Loucy (cell line): ENCODE measurements at regions not wholly inside any gene's neighbourhood (a gene's known extent, or its start where the extent isn't known, plus 50 kb on each side); places are given as distances from the start of the nearest gene placed in this dataset.

Experiments used
- EZH2phosphoT487 ChIP-seq: fragments of 200-600 bp; IDR thresholded peaks from 2 replicates; pipeline ENCODE4 v1.6.1; 2018; ENCODE audit warnings: antibody characterized with exemption, mild to moderate bottlenecking, moderate library complexity, borderline replicate concordance
- TF ChIP-seq, protein P1 (sequence below): fragments of 200-600 bp; sonication (generic); conservative IDR thresholded peaks from 2 replicates; pipeline ENCODE4 v1.5.1; 2014; ENCODE audit warnings: mild to moderate bottlenecking, antibody characterized with exemption, low read length

DNA sequence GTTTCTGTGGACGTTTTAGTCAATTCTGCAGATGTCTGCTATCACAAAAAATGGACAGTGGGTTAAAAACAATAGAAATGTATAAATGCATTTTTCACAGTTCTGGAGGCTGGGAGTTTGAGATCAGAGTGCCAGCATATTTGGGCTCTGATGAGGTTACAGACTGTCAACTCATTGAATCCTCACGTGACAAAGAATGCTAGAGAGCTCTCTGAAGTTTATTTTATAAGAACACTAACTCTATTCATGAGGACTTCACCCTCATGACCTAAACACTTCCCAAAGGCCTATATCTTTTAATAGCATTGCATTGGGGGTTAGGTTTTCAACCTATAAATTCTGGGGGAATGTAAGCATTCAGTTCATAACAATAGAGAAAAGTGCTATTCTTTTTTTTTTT lies 182.6 kb upstream of the SLITRK3 start:
- no peak for TF ChIP-seq EZH2phosphoT487
- TF ChIP-seq, protein P1, sequence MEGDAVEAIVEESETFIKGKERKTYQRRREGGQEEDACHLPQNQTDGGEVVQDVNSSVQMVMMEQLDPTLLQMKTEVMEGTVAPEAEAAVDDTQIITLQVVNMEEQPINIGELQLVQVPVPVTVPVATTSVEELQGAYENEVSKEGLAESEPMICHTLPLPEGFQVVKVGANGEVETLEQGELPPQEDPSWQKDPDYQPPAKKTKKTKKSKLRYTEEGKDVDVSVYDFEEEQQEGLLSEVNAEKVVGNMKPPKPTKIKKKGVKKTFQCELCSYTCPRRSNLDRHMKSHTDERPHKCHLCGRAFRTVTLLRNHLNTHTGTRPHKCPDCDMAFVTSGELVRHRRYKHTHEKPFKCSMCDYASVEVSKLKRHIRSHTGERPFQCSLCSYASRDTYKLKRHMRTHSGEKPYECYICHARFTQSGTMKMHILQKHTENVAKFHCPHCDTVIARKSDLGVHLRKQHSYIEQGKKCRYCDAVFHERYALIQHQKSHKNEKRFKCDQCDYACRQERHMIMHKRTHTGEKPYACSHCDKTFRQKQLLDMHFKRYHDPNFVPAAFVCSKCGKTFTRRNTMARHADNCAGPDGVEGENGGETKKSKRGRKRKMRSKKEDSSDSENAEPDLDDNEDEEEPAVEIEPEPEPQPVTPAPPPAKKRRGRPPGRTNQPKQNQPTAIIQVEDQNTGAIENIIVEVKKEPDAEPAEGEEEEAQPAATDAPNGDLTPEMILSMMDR, result no peak
